ENCODE measurements at regions not wholly inside any gene's neighbourhood (a gene's known extent, or its start where the extent isn't known, plus 50 kb on each side); places are given as distances from the start of the nearest gene placed in this dataset.

DNA sequence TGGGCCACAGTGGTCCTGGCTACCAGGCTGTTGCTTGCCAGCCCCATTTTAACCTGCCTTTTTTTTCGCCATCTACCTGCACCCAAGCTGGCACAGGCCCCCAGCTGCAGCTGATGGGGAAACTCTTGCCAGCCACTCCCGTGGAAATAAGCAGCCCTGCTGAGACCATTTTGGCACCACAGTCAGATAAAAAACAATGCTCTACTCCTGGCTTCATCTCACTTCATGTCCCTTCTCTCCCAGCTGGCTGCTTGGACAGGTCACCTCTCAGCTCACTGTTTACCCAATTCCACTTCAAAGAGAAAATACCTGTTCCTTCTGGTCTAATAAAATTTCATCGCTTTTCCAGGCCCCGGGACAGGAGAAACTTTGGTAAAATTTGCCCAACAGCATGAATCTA lies 322.6 kb upstream of the SLC30A5 start:
- TF ChIP-seq, protein P1, sequence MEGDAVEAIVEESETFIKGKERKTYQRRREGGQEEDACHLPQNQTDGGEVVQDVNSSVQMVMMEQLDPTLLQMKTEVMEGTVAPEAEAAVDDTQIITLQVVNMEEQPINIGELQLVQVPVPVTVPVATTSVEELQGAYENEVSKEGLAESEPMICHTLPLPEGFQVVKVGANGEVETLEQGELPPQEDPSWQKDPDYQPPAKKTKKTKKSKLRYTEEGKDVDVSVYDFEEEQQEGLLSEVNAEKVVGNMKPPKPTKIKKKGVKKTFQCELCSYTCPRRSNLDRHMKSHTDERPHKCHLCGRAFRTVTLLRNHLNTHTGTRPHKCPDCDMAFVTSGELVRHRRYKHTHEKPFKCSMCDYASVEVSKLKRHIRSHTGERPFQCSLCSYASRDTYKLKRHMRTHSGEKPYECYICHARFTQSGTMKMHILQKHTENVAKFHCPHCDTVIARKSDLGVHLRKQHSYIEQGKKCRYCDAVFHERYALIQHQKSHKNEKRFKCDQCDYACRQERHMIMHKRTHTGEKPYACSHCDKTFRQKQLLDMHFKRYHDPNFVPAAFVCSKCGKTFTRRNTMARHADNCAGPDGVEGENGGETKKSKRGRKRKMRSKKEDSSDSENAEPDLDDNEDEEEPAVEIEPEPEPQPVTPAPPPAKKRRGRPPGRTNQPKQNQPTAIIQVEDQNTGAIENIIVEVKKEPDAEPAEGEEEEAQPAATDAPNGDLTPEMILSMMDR (IDR thresholded peaks at IDR 0.05), result no peak
- no peak for TF ChIP-seq EZH2 (IDR thresholded peaks at IDR 0.05)

Measured in neural progenitor cell (in vitro differentiated cells).